HCT116 (cell line): ENCODE measurements at regions not wholly inside any gene's neighbourhood (a gene's known extent, or its start where the extent isn't known, plus 50 kb on each side); places are given as distances from the start of the nearest gene placed in this dataset.

ENCODE experiments used
- EZH2phosphoT487 ChIP-seq: fragments of 200-600 bp; IDR thresholded peaks from 2 replicates; pipeline ENCODE4 v1.6.1; 2018; ENCODE audit warnings: antibody characterized with exemption, borderline replicate concordance
- JUND ChIP-seq: IDR thresholded peaks from 2 replicates; pipeline ENCODE4 v1.6.1; 2012
- POLR2A ChIP-seq: IDR thresholded peaks from 2 replicates; pipeline ENCODE4 v1.7.0; 2011; ENCODE audit warnings: borderline replicate concordance; ENCODE audit not compliant: insufficient read depth, insufficient read length; ENCODE audit errors: extremely low read depth
- POLR2AphosphoS5 ChIP-seq: IDR thresholded peaks from 2 replicates; pipeline ENCODE4 v1.6.1; 2011; ENCODE audit warnings: mild to moderate bottlenecking, low read depth, low read length, moderate library complexity
- SIN3A ChIP-seq: IDR thresholded peaks from 2 replicates; pipeline ENCODE4 v1.6.1; 2012; ENCODE audit warnings: low read depth
- ZBTB33 ChIP-seq: IDR thresholded peaks from 2 replicates; pipeline ENCODE4 v1.6.1; 2011; ENCODE audit warnings: mild to moderate bottlenecking, low read length, moderate library complexity; ENCODE audit not compliant: insufficient replicate concordance; ENCODE audit errors: extremely low read depth
- TF ChIP-seq, protein P1 (sequence below): IDR thresholded peaks from 2 replicates; pipeline ENCODE4 v1.6.1; 2012; ENCODE audit warnings: low read depth
- TF ChIP-seq, protein P2 (sequence below), 3 experiments: fragments of 200-600 bp in 1 of 3; sonication (generic) in 1 of 3; IDR thresholded peaks in 2 of 3; conservative IDR thresholded peaks in 1 of 3; 2 replicates each; pipeline ENCODE4 v1.5.1; 2012 to 2017; ENCODE audit warnings: low read depth in 2 of 3, low read length in 2 of 3, antibody characterized with exemption in 1 of 3, borderline replicate concordance in 1 of 3, control low read depth in 1 of 3, mild to moderate bottlenecking in 1 of 3, mixed read lengths in 1 of 3, mixed run types in 1 of 3, moderate library complexity in 1 of 3; ENCODE audit not compliant: insufficient read depth in 1 of 3

DNA sequence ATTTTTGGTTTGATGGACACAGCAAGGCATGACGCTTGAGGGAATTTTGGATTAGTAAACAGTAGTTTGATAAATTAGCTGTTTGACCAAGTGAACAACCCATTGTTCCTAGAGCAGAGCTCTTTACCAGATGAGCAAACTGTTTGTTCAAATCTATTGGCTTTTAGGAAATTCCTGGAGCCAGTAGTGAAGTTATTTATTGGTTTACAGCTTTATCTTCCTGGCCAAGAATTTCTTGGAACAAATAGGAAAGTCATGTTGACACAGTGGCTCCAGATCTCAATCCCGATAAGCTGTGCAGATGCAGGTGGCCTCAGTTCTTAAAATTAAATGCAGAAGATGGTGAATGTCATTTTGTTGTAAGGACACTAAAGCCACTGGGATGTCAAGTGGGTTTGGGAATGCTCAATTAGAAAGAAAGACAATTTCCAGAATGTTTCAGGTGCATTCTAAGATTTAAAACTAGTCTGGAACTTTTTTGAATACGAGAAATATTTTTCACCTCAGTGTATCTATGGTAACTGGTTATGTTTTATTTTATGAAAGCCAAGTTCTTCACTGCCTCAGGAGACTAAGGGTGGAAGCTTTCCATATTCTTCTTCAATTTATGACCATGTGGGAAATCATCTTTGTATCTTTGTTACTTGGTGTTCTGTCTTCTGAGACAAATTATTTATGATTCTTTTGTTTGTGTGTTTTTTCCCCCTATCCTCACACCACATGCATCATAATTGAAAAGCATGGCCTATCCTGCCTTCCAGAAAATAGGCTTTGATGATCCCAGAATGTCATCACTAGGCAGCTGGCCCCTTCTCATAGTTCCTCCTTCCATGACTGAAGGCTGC is 554.5 kb downstream of the STIM2 start:
- TF ChIP-seq POLR2A (no peak), POLR2AphosphoS5 (no peak), JUND (no peak), EZH2phosphoT487 (no peak), ZBTB33 (no peak), SIN3A (no peak)
- TF ChIP-seq, protein P1, sequence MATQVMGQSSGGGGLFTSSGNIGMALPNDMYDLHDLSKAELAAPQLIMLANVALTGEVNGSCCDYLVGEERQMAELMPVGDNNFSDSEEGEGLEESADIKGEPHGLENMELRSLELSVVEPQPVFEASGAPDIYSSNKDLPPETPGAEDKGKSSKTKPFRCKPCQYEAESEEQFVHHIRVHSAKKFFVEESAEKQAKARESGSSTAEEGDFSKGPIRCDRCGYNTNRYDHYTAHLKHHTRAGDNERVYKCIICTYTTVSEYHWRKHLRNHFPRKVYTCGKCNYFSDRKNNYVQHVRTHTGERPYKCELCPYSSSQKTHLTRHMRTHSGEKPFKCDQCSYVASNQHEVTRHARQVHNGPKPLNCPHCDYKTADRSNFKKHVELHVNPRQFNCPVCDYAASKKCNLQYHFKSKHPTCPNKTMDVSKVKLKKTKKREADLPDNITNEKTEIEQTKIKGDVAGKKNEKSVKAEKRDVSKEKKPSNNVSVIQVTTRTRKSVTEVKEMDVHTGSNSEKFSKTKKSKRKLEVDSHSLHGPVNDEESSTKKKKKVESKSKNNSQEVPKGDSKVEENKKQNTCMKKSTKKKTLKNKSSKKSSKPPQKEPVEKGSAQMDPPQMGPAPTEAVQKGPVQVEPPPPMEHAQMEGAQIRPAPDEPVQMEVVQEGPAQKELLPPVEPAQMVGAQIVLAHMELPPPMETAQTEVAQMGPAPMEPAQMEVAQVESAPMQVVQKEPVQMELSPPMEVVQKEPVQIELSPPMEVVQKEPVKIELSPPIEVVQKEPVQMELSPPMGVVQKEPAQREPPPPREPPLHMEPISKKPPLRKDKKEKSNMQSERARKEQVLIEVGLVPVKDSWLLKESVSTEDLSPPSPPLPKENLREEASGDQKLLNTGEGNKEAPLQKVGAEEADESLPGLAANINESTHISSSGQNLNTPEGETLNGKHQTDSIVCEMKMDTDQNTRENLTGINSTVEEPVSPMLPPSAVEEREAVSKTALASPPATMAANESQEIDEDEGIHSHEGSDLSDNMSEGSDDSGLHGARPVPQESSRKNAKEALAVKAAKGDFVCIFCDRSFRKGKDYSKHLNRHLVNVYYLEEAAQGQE = no peak
- TF ChIP-seq, protein P2, sequence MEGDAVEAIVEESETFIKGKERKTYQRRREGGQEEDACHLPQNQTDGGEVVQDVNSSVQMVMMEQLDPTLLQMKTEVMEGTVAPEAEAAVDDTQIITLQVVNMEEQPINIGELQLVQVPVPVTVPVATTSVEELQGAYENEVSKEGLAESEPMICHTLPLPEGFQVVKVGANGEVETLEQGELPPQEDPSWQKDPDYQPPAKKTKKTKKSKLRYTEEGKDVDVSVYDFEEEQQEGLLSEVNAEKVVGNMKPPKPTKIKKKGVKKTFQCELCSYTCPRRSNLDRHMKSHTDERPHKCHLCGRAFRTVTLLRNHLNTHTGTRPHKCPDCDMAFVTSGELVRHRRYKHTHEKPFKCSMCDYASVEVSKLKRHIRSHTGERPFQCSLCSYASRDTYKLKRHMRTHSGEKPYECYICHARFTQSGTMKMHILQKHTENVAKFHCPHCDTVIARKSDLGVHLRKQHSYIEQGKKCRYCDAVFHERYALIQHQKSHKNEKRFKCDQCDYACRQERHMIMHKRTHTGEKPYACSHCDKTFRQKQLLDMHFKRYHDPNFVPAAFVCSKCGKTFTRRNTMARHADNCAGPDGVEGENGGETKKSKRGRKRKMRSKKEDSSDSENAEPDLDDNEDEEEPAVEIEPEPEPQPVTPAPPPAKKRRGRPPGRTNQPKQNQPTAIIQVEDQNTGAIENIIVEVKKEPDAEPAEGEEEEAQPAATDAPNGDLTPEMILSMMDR (IDR thresholded peaks at IDR 0.05 in 2 of 3, conservative IDR thresholded peaks at IDR 0.05 in 1 of 3; ENCODE audit: borderline replicate concordance in 1 of 3, insufficient read depth in 1 of 3, low read depth in 2 of 3, low read length in 2 of 3) = no peak
